ENCODE measurements at regions not wholly inside any gene's neighbourhood (a gene's known extent, or its start where the extent isn't known, plus 50 kb on each side); places are given as distances from the start of the nearest gene placed in this dataset.

GRCh38 chr4:14752341-14753046, 249.8 kb upstream of the CPEB2 start:
- no peak for DNase-seq

GRCh38 chr4:14767142-14767541, 235.1 kb upstream of the CPEB2 start:
- DNase-seq = no peak

GRCh38 chr4:14768449-14768848, 233.8 kb upstream of the CPEB2 start:
- DNase-seq = no peak

- DNase-seq = no peak
Observed at GRCh38 chr4:14769993-14770392, 232.3 kb upstream of the CPEB2 start.

- no peak for DNase-seq
Observed at GRCh38 chr4:14771094-14771493, 231.2 kb upstream of the CPEB2 start.

GRCh38 chr4:14771504-14772175, 230.6 kb upstream of the CPEB2 start:
- no peak for DNase-seq

- DNase-seq = no peak
Observed at GRCh38 chr4:14772388-14772787, 229.9 kb upstream of the CPEB2 start.

GRCh38 chr4:14783011-14783877, 219.0 kb upstream of the CPEB2 start:
- DNase-seq = peak; percentile 72

GRCh38 chr4:14787221-14787620, 215.1 kb upstream of the CPEB2 start:
- DNase-seq = no peak

- peak; percentile 19 for DNase-seq
Observed at GRCh38 chr4:14787894-14788293, 214.4 kb upstream of the CPEB2 start.

GRCh38 chr4:14790494-14790893, 211.8 kb upstream of the CPEB2 start:
- DNase-seq = no peak

GRCh38 chr4:14792702-14793227, 209.5 kb upstream of the CPEB2 start:
- DNase-seq = no peak

- no peak for DNase-seq
Observed at GRCh38 chr4:14800977-14801376, 201.3 kb upstream of the CPEB2 start.

- no peak for DNase-seq
Observed at GRCh38 chr4:14802596-14802995, 199.7 kb upstream of the CPEB2 start.

- no peak for DNase-seq
Observed at GRCh38 chr4:14807856-14808255, 194.4 kb upstream of the CPEB2 start.

GRCh38 chr4:14809203-14809602, 193.1 kb upstream of the CPEB2 start:
- DNase-seq = no peak

- DNase-seq = no peak
Observed at GRCh38 chr4:14810121-14810520, 192.2 kb upstream of the CPEB2 start.

- no peak for DNase-seq
Observed at GRCh38 chr4:14810568-14810967, 191.7 kb upstream of the CPEB2 start.

GRCh38 chr4:14812101-14812500, 190.2 kb upstream of the CPEB2 start:
- no peak for DNase-seq

- DNase-seq = no peak
Observed at GRCh38 chr4:14816623-14817261, 185.5 kb upstream of the CPEB2 start.

GRCh38 chr4:14824189-14824588, 178.1 kb upstream of the CPEB2 start:
- no peak for DNase-seq

GRCh38 chr4:14827111-14827510, 175.2 kb upstream of the CPEB2 start:
- no peak for DNase-seq

GRCh38 chr4:14829795-14830194, 172.5 kb upstream of the CPEB2 start:
- no peak for DNase-seq

All from stimulated activated CD4-positive, alpha-beta T cell treated with anti-CD3 and anti-CD28 coated beads, Interleukin-15, amount 100 ng/mL, for 24 hours (primary cell).